Keratinocyte (primary cell): ENCODE measurements at regions not wholly inside any gene's neighbourhood (a gene's known extent, or its start where the extent isn't known, plus 50 kb on each side); places are given as distances from the start of the nearest gene placed in this dataset.

Experiments used
- DNase-seq: peaks from one replicate; pipeline ENCODE4 v3.0.0-alpha.2; 2011; ENCODE audit warnings: low read depth, missing footprints, low spot score
- FAIRE-seq: peaks from 2 replicates; lab custom pipeline; 2011; peaks lifted over from hg19 to GRCh38; lab: Jason Lieb, UNC
- H2AFZ ChIP-seq: 2 replicates; pipeline ENCODE4 v1.6.0; 2012; ENCODE audit warnings: low read length, control low read depth, inconsistent platforms; ENCODE audit not compliant: control insufficient read depth
- H3K27ac ChIP-seq: 2 replicates; pipeline ENCODE4 v1.5.1; 2011; ENCODE audit warnings: low read length; ENCODE audit not compliant: control insufficient read depth, insufficient read depth
- H3K27me3 ChIP-seq: 3 replicates; pipeline ENCODE4 v1.6.0; 2011; ENCODE audit warnings: low read length; ENCODE audit not compliant: control insufficient read depth, insufficient read depth; ENCODE audit errors: extremely low read depth
- H3K36me3 ChIP-seq, 2 experiments: 2 replicates in 1 of 2; 3 replicates in 1 of 2; pipeline ENCODE4 v1.5.1; 2011; ENCODE audit warnings: low read length in 2 of 2, mild to moderate bottlenecking in 1 of 2; ENCODE audit not compliant: control insufficient read depth in 2 of 2, insufficient read depth in 2 of 2; ENCODE audit errors: extremely low read depth in 1 of 2
- H3K4me1 ChIP-seq: 3 replicates; pipeline ENCODE4 v1.5.1; 2011; ENCODE audit warnings: low read length; ENCODE audit not compliant: control insufficient read depth, insufficient read depth; ENCODE audit errors: extremely low read depth
- H3K4me2 ChIP-seq: 3 replicates; pipeline ENCODE4 v1.6.0; 2011; ENCODE audit warnings: low read depth, low read length; ENCODE audit not compliant: control insufficient read depth, insufficient read depth; ENCODE audit errors: extremely low read depth
- H3K4me3 ChIP-seq, 3 experiments: fragments of 200-600 bp in 1 of 3; sonication (generic) in 1 of 3; 2 replicates in 2 of 3; 3 replicates in 1 of 3; pipeline ENCODE4 v1.5.1; 2011 to 2016; ENCODE audit warnings: low read length in 3 of 3, mild to moderate bottlenecking in 3 of 3, control low read depth in 2 of 3, inconsistent platforms in 1 of 3, low read depth in 1 of 3, mixed read lengths in 1 of 3, mixed run types in 1 of 3, moderate library complexity in 1 of 3; ENCODE audit not compliant: control insufficient read depth in 2 of 3, insufficient read depth in 2 of 3; ENCODE audit errors: extremely low read depth in 1 of 3
- H3K79me2 ChIP-seq: 2 replicates; pipeline ENCODE4 v1.6.0; 2012; ENCODE audit warnings: low read length; ENCODE audit not compliant: control insufficient read depth, insufficient read depth
- H3K9ac ChIP-seq: 3 replicates; pipeline ENCODE4 v1.6.0; 2011; ENCODE audit warnings: low read length; ENCODE audit not compliant: control insufficient read depth, insufficient read depth; ENCODE audit errors: extremely low read depth
- H3K9me1 ChIP-seq: 3 replicates; pipeline ENCODE4 v1.6.0; 2011; ENCODE audit warnings: low read length; ENCODE audit not compliant: control insufficient read depth, insufficient read depth; ENCODE audit errors: extremely low read depth
- H3K9me3 ChIP-seq: 2 replicates; pipeline ENCODE4 v1.5.1; 2012; ENCODE audit warnings: low read depth, low read length; ENCODE audit not compliant: control insufficient read depth
- H4K20me1 ChIP-seq: 3 replicates; pipeline ENCODE4 v1.6.0; 2011; ENCODE audit warnings: low read length; ENCODE audit not compliant: control insufficient read depth, insufficient read depth; ENCODE audit errors: extremely low read depth
- EZH2 ChIP-seq: IDR thresholded peaks from one replicate; pipeline ENCODE4 v1.6.1; 2012; ENCODE audit warnings: inconsistent platforms, mild to moderate bottlenecking, low read length, moderate library complexity
- dilution Hi-C: fragments of 300-500 bp; cut with MboI; formaldehyde crosslinking; loops from one replicate; pipeline ENCODE4 v1.7.0; 2020; ENCODE audit warnings: low sequenced_read_pairs; ENCODE audit not compliant: extremely low pct_ligation_motif_present
- TF ChIP-seq, protein P1 (sequence below), 3 experiments: IDR thresholded peaks in 1 of 3; conservative IDR thresholded peaks in 1 of 3; optimal IDR thresholded peaks in 1 of 3; 2 replicates in 2 of 3; 3 replicates in 1 of 3; pipeline versions ENCODE3 to v1.5.1; 2011; ENCODE audit warnings: low read length in 3 of 3, mild to moderate bottlenecking in 3 of 3, moderate library complexity in 2 of 3, control low read depth in 1 of 3, inconsistent platforms in 1 of 3; ENCODE audit not compliant: insufficient read depth in 2 of 3; ENCODE audit errors: extremely low read depth in 1 of 3

DNA sequence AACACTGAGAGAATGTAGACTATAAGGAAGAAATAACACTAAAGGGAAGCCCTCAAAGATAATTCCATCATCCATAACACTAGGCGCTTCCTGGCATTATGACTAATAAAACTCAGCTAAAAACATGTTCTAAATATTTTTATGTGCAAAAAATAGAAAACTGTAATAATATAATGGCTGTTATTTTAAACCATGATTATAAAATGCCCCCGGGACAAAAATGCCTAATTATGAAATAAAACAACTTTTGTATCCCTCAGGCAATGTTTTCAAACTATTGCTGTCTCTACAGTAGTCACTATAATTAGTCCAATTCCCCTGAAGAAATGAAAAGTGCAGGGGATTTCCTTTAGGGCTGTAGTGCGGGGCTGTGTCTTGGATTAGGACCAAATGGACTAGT is 242.4 kb downstream of the RNF144B start:
- Histone ChIP-seq H3K4me3 (no peak overlapping the region), H3K9ac (no peak overlapping the region), H3K36me3 (no peaks in the 10 kb centered on the region), H2AFZ (no peak overlapping the region), H3K4me2 (no peak overlapping the region), H3K79me2 (no peaks in the 10 kb centered on the region), H3K27me3 (no peaks in the 10 kb centered on the region), H3K27ac (no peak overlapping the region), H3K9me1 (no peaks in the 10 kb centered on the region), H3K9me3 (no peaks in the 10 kb centered on the region), H4K20me1 (no peaks in the 10 kb centered on the region), H3K4me1 (no peaks in the 10 kb centered on the region)
- TF ChIP-seq EZH2: no peak
- TF ChIP-seq, protein P1, sequence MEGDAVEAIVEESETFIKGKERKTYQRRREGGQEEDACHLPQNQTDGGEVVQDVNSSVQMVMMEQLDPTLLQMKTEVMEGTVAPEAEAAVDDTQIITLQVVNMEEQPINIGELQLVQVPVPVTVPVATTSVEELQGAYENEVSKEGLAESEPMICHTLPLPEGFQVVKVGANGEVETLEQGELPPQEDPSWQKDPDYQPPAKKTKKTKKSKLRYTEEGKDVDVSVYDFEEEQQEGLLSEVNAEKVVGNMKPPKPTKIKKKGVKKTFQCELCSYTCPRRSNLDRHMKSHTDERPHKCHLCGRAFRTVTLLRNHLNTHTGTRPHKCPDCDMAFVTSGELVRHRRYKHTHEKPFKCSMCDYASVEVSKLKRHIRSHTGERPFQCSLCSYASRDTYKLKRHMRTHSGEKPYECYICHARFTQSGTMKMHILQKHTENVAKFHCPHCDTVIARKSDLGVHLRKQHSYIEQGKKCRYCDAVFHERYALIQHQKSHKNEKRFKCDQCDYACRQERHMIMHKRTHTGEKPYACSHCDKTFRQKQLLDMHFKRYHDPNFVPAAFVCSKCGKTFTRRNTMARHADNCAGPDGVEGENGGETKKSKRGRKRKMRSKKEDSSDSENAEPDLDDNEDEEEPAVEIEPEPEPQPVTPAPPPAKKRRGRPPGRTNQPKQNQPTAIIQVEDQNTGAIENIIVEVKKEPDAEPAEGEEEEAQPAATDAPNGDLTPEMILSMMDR (optimal IDR thresholded peaks at IDR 0.05 in 1 of 3, IDR thresholded peaks at IDR 0.05 in 1 of 3, conservative IDR thresholded peaks at IDR 0.05 in 1 of 3; ENCODE audit: extremely low read depth in 1 of 3, insufficient read depth in 2 of 3, low read length in 3 of 3): no peak
- DNase-seq: no peak
- dilution Hi-C loops: no loop called here
- no peak for FAIRE-seq

DNA sequence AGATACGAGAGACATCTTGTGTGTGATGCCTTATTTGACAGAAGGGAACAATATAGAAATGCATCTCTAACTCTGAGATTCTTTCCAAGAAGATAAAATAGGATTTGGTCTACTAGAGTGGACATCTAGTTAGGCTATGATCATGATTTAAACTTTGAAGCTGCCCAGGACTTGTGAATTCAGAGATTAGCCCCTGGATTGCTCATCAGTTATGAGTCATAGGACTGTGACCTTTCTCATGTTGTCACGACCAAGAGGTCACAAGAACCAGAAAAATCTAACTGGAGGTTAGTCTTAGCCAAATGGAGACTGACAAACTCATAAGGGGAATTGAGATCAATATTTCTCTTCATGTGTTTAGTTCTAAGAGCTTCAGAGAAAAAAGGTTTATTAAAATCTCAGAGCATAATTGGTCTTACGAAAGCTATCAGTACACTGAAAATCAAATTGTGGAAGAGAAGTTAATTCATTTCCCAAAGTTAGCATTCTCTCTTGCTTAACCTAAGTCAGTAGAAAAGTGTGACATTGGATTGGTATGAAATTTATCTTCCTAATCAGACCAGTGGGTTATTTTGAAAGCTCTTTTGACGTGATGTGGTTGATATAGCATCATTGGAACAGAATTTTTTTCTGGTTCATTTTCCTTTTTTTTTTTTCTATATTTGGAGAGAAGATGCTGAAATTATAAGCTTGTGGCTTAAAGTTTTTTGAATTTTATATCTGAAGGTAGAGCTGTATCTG is 245.7 kb downstream of the RNF144B start:
- no peak for DNase-seq

More for the DNA sequence above, 245.7 kb downstream of the RNF144B start:
- dilution Hi-C loops: no loop called here
- no peak overlapping the region for H2AFZ ChIP-seq
- FAIRE-seq: no peak
- H3K9ac ChIP-seq: no peak overlapping the region
- H4K20me1 ChIP-seq: no peaks in the 10 kb centered on the region
- H3K4me2 ChIP-seq: no peak overlapping the region
- no peaks in the 10 kb centered on the region for H3K79me2 ChIP-seq
- no peaks in the 10 kb centered on the region for H3K36me3 ChIP-seq
- no peaks in the 10 kb centered on the region for H3K9me1 ChIP-seq
- H3K4me3 ChIP-seq: no peak overlapping the region
- TF ChIP-seq, protein P1 (optimal IDR thresholded peaks at IDR 0.05 in 1 of 3, IDR thresholded peaks at IDR 0.05 in 1 of 3, conservative IDR thresholded peaks at IDR 0.05 in 1 of 3; ENCODE audit: extremely low read depth in 1 of 3, insufficient read depth in 2 of 3, low read length in 3 of 3): no peak
- TF ChIP-seq EZH2: no peak
- H3K27me3 ChIP-seq: no peaks in the 10 kb centered on the region
- no peaks in the 10 kb centered on the region for H3K9me3 ChIP-seq
- H3K27ac ChIP-seq: no peak overlapping the region
- H3K4me1 ChIP-seq: no peaks in the 10 kb centered on the region
